GM19023 (cell line): ENCODE measurements at regions not wholly inside any gene's neighbourhood (a gene's known extent, or its start where the extent isn't known, plus 50 kb on each side); places are given as distances from the start of the nearest gene placed in this dataset.

Experiments used
- ATAC-seq: cut with Tn5 transposase; IDR thresholded peaks from one replicate; pipeline ENCODE4 v1.9.1; 2021; ENCODE audit warnings: mild to moderate bottlenecking, moderate library complexity; ENCODE audit not compliant: unreplicated experiment

- no peak for ATAC-seq
Measured at GRCh38 chr2:60106836-60107529, 446.5 kb downstream of the BCL11A start.

DNA sequence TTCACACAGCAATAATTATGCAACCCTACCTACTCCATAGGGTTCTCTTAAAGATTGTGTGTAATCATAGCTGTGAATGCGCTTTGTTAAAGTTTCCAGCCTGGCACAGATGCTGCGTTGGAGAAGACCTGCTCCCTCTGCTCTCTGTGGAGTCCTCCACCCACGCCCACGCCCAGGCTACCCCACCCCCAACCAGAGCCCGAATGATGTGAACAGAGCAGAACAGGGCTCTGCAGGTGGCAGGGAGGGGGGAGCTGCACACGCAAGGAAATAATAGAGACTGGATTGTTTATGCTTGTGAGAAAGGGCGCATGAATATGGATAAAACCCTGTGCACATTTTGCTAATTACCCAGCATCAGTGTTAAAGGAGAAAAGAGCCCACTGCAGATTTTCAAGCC is 447.5 kb downstream of the BCL11A start:
- ATAC-seq: no peak

- no peak for ATAC-seq
Measured at GRCh38 chr2:60104514-60105505, 448.6 kb downstream of the BCL11A start.

DNA sequence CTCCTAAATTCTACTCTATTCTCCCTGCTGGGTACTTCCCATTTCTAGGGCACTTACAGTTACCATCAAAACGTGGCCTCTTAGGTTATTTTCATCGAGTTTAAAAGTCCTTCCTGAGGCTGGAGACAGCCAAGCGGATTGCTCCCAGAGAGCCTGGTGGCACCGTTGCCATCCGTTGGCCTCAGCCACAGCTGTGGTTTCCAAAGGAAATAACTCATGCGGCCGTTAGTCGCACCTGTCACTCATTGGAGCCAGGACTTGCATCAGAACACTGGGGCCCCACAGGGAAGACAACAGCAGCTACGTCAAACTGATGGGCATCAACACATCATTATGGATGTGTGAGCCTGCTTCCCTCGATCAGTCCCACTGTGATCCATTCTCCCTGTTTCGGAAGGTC is 453.4 kb downstream of the BCL11A start:
- no peak for ATAC-seq

DNA sequence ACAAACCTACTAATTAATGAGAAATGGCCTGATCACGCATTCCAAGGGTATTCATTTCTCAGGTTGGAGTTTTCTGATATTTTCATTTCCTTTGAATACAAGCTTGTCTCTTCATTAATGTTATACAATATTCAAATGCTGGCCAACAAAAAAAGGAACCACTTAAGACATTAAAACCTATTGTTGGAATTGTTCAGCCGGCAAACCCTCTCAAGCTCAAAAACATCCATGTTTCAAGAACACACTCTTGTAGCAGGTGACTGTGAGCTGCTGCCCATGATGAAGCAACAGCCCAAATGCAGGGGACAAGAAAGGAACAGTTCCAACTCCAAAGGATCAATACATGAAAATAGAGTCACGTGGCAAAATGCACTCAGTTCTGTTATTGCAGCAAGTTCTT is 454.5 kb downstream of the BCL11A start:
- no peak for ATAC-seq

- ATAC-seq: no peak
Measured at GRCh38 chr2:60097298-60097697, 456.2 kb downstream of the BCL11A start.

DNA sequence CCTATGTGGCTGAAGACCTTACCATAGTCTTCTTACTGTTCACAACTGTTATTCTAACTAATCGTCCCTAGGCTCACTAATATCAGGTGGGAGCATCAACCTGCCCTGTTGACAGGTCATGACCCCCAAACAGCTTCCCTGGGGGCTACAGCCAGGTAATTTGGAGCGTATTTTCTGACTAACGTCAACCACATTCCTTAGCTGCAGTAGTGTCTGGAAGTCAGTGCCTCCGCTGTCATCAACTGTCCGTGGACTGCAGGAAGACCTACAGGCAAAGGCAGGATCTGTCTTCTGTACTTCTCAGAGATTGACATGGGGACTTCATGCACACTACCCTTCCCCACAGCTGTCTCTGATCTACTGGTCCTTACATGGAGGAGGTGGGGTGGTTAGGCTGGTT is 456.9 kb downstream of the BCL11A start:
- ATAC-seq: no peak

- no peak for ATAC-seq
Measured at GRCh38 chr2:60095903-60096302, 457.6 kb downstream of the BCL11A start.

DNA sequence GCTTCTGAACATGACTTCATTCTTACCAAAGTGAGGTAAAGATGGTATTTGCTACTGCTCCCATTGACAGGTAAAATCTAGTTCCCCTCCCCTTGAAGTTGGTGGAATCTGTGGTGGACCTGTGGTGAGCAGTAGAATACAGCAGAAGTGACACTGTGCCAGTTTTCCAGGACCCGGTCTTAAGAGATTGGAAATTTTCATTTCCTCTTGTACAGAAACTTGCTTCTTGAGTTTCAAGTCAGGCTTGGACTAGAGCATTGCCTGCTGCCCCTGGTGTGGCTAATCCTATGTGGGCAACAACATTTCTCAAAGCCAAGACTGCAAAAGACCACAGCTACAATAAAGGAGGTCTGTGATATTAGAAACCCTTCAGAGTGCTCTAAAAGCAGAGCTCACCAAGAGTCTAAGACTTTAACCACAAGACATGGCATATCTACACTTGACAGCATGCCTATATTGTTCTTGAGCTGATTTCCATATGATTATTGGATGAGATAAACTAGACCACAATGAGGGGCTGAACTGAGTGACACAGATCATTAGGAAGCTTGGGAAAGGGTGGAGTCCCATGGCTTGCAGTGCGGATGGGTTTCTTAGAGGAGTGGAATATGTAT is 458.1 kb downstream of the BCL11A start:
- ATAC-seq: no peak

GRCh38 chr2:60094450-60094929 is 459.0 kb downstream of the BCL11A start:
- ATAC-seq: no peak

GRCh38 chr2:60092781-60093180 is 460.7 kb downstream of the BCL11A start:
- no peak for ATAC-seq

- ATAC-seq: no peak
Measured at GRCh38 chr2:60091894-60092293, 461.6 kb downstream of the BCL11A start.

DNA sequence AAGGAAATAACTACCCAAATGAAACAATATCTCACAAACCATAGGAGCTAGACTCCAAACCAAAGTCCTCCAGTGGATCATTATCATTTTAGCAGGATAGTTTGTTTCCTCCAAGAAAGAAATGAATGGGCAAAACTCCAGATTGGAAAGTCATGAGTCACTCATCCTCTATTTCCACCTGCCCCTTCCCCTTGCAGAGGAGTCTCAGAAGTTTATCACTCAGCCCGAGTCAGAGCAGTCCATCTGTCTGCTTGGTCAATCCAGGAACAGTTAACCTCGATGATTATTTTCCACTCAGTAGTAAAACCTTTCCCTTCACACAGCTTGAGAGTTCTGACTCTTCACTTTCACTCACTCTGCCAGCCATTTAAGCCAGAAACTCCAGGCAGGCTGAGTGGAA is 462.2 kb downstream of the BCL11A start:
- ATAC-seq: no peak

DNA sequence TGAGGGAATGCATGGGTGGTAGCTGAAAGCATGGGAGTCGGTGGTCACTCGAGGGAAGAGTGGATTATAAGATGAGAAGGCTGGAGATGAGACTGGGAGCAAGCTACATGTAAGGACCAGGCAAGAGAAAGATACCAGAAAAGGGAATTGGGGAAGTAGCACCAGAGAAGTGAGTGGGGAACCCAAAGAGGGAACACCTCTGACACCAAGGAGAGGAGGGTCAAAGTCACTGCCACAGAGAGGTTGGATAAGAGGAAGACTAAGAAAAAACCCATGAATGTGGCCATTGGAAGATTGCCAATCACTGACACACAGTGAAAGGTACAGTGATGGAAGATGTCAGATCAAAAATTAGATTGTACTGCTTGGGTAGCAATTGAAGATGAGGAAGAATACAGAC is 473.9 kb downstream of the BCL11A start:
- ATAC-seq: no peak

GRCh38 chr2:60075048-60075447 is 478.4 kb downstream of the BCL11A start:
- no peak for ATAC-seq

GRCh38 chr2:60073201-60073600 is 480.3 kb downstream of the BCL11A start:
- ATAC-seq: no peak

DNA sequence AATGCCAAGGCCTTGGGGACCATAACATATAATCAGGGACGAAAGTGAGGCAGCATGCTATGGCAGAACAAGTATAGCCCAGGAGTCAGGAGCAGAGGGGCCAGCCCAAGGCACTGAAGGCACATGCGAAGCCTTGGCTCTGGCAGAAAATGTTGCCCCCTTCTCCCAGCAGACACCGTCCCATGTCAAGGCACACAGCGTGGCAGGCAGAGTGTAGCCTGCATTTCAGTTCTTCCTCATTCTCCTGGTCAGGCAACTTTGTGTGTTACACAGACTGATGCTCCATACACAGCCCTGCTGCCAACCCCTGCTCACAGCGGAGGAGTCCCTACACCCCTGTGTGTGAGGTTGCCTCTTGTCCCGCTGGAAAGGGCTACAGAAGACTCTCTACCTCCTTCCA is 480.8 kb downstream of the BCL11A start:
- ATAC-seq: no peak

DNA sequence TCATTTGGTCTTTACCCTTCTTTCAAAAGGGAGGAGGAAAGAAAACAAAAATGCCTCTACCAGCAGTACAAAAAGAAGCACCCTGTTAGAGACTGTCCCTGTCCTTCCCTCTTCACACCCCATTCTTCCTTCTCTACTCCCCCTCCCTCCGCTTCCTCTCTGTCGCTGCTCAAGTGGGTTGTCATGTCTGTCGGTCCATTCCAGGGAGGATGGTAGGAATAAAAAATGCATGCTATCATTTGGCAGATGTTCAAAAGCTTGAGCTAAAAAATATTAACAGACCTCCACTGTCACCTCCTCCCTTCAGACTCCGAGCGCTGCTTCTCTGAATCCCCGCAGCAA is 482.0 kb downstream of the BCL11A start:
- no peak for ATAC-seq

- ATAC-seq: no peak
Measured at GRCh38 chr2:60070736-60071489, 482.5 kb downstream of the BCL11A start.

DNA sequence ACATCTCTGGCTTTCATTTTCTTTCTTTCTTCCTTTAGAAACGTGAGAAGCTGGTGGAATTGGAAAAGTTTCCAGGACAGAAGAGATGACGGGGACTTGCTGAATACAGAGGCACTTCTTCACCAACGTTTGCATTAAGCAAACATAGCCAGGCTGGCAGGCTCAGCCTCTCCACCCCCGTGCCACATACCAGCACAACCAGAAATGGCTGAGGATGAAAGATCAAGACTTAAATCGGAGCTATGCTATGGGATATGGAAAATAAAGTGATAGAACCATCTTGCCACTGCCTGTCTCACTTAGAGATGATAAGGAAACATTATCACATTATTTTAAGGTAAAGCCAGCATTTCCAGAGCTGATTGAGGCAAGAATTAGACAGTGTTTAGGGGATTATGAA is 483.3 kb downstream of the BCL11A start:
- no peak for ATAC-seq

- no peak for ATAC-seq
Measured at GRCh38 chr2:60068755-60069154, 484.7 kb downstream of the BCL11A start.
